HL-60 (cell line): ENCODE measurements at regions not wholly inside any gene's neighbourhood (a gene's known extent, or its start where the extent isn't known, plus 50 kb on each side); places are given as distances from the start of the nearest gene placed in this dataset.

Experiments
- CTCF ChIP-seq: IDR thresholded peaks from one replicate; pipeline ENCODE4 v1.5.1; 2011; ENCODE audit warnings: low read length, control low read depth, inconsistent platforms; ENCODE audit not compliant: insufficient read depth
- SPI1 ChIP-seq: IDR thresholded peaks from 2 replicates; pipeline ENCODE4 v1.6.1; 2012; ENCODE audit warnings: low read depth, mild to moderate bottlenecking, borderline replicate concordance

DNA sequence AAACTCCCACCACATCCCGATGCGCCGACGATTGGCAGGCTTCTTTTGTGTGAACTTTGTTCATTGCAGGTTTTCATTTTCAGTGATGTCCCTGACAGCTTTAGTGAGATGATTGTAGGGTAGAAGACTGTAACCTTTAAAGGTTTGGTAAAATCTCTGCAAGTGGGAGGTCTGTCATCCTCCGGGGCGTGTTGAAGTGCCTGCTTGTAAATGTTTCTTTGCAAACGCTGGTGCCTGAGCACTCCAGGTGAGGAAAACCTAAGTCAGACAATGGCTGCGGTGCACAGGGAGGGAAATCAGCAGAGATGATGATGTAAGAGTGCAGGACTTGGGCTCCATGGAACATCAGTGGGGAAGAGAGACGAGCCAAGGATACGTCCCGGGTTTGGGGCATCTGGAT, 228.1 kb downstream of the DRD1 start:
- TF ChIP-seq CTCF (no peak), SPI1 (no peak)
